Mesendoderm (in vitro differentiated cells): ENCODE measurements at regions not wholly inside any gene's neighbourhood (a gene's known extent, or its start where the extent isn't known, plus 50 kb on each side); places are given as distances from the start of the nearest gene placed in this dataset.

ENCODE experiments used
- DNase-seq: peaks from one replicate; pipeline ENCODE4 v3.0.0; 2013
- H2AK5ac ChIP-seq: 2 replicates; pipeline ENCODE4 v1.6.1; 2013; ENCODE audit warnings: low read length, inconsistent platforms
- H2BK120ac ChIP-seq: 2 replicates; pipeline ENCODE4 v1.6.1; 2013; ENCODE audit warnings: low read depth, mild to moderate bottlenecking, low read length, moderate library complexity, mixed read lengths
- H2BK15ac ChIP-seq: replicated peaks from 2 replicates; pipeline ENCODE4 v1.6.1; 2013; ENCODE audit warnings: low read depth, mild to moderate bottlenecking, moderate library complexity
- H2BK5ac ChIP-seq: 2 replicates; pipeline ENCODE4 v1.6.1; 2013; ENCODE audit warnings: low read length, inconsistent platforms
- H3K18ac ChIP-seq: 2 replicates; pipeline ENCODE4 v1.6.1; 2013; ENCODE audit warnings: mild to moderate bottlenecking, low read length, mixed read lengths
- H3K23ac ChIP-seq: one replicate; pipeline ENCODE4 v1.6.1; 2013; ENCODE audit warnings: low read length
- H3K27ac ChIP-seq: 2 replicates; pipeline ENCODE4 v1.5.1; 2013; ENCODE audit warnings: low read depth, mild to moderate bottlenecking, inconsistent platforms, low read length, moderate library complexity
- H3K27me3 ChIP-seq: 2 replicates; pipeline ENCODE4 v1.6.1; 2013; ENCODE audit warnings: low read length, control low read depth, mild to moderate bottlenecking, inconsistent platforms; ENCODE audit not compliant: insufficient read depth, poor library complexity
- H3K36me3 ChIP-seq: 2 replicates; pipeline ENCODE4 v1.6.1; 2013; ENCODE audit warnings: low read length, inconsistent platforms; ENCODE audit not compliant: control insufficient read depth, insufficient read depth
- H3K4ac ChIP-seq: one replicate; pipeline ENCODE4 v1.6.1; 2013; ENCODE audit warnings: low read depth, mild to moderate bottlenecking, low read length, moderate library complexity
- H3K4me1 ChIP-seq: 2 replicates; pipeline ENCODE4 v1.6.1; 2013; ENCODE audit warnings: low read depth, low read length, inconsistent platforms; ENCODE audit not compliant: control insufficient read depth
- H3K4me2 ChIP-seq: 2 replicates; pipeline ENCODE4 v1.6.1; 2013; ENCODE audit warnings: low read length
- H3K4me3 ChIP-seq: 2 replicates; pipeline ENCODE4 v1.5.1; 2013; ENCODE audit warnings: mild to moderate bottlenecking, low read length
- H3K56ac ChIP-seq: one replicate; pipeline ENCODE4 v1.6.1; 2013; ENCODE audit warnings: low read length
- H3K79me1 ChIP-seq: 2 replicates; pipeline ENCODE4 v1.6.1; 2013; ENCODE audit warnings: low read length, inconsistent platforms
- H3K79me2 ChIP-seq: 2 replicates; pipeline ENCODE4 v1.6.1; 2013; ENCODE audit warnings: mild to moderate bottlenecking, low read length; ENCODE audit not compliant: control insufficient read depth, insufficient read depth
- H3K9ac ChIP-seq: 2 replicates; pipeline ENCODE4 v1.6.1; 2013; ENCODE audit warnings: low read length, inconsistent platforms
- H4K5ac ChIP-seq: one replicate; pipeline ENCODE4 v1.6.1; 2013; ENCODE audit warnings: low read length
- H4K8ac ChIP-seq: one replicate; pipeline ENCODE4 v1.6.1; 2013; ENCODE audit warnings: low read depth, mild to moderate bottlenecking, control low read depth, low read length, moderate library complexity
- WGBS: extraction: QIAGEN DNeasy Blood & Tissue Kit; methylation state at CpG from one replicate; pipeline ENCODE4 v1.1.7; 2013; ENCODE audit warnings: low lambda C conversion rate, missing lambda C conversion rate; ENCODE audit not compliant: insufficient coverage; ENCODE audit errors: extremely low coverage; 5-methylcytosine and 5-hydroxymethylcytosine counted together

- H2BK15ac ChIP-seq = no peak overlapping the region
- no peak overlapping the region for H3K4me3 ChIP-seq
- H3K56ac ChIP-seq = no peak overlapping the region
- H4K5ac ChIP-seq = no peak overlapping the region
- no peak overlapping the region for H3K27ac ChIP-seq
- no peak overlapping the region for H2AK5ac ChIP-seq
- no peak overlapping the region for H2BK5ac ChIP-seq
- no peak overlapping the region for H3K4me2 ChIP-seq
- no peak overlapping the region for H3K4ac ChIP-seq
- H3K79me2 ChIP-seq = no peaks in the 10 kb centered on the region
- H3K4me1 ChIP-seq = no peaks in the 10 kb centered on the region
- no CpG with 5 or more reads among the region's 4 CpGs for WGBS
- H3K18ac ChIP-seq = no peak overlapping the region
- no peak overlapping the region for H3K9ac ChIP-seq
- no peak overlapping the region for H4K8ac ChIP-seq
- no peaks in the 10 kb centered on the region for H3K36me3 ChIP-seq
- no peak overlapping the region for H2BK120ac ChIP-seq
- no peaks in the 10 kb centered on the region for H3K79me1 ChIP-seq
- DNase-seq = no peak
- H3K27me3 ChIP-seq = no peaks in the 10 kb centered on the region
- no peak overlapping the region for H3K23ac ChIP-seq
Measured at GRCh38 chr20:40176098-40176841, 512.8 kb downstream of the MAFB start.

GRCh38 chr20:40175296-40175695, 513.7 kb downstream of the MAFB start:
- H3K9ac ChIP-seq = no peak overlapping the region
- H3K27me3 ChIP-seq = no peaks in the 10 kb centered on the region
- H4K8ac ChIP-seq = no peak overlapping the region
- no peak overlapping the region for H2BK15ac ChIP-seq
- no peak overlapping the region for H4K5ac ChIP-seq
- no peak overlapping the region for H3K4me2 ChIP-seq
- no CpG with 5 or more reads among the region's 1 CpG for WGBS
- no peak overlapping the region for H3K27ac ChIP-seq
- no peak overlapping the region for H3K18ac ChIP-seq
- H3K4me1 ChIP-seq = no peaks in the 10 kb centered on the region
- no peak overlapping the region for H3K4ac ChIP-seq
- H2AK5ac ChIP-seq = no peak overlapping the region
- no peak overlapping the region for H3K4me3 ChIP-seq
- no peaks in the 10 kb centered on the region for H3K79me2 ChIP-seq
- H3K36me3 ChIP-seq = no peaks in the 10 kb centered on the region
- H2BK120ac ChIP-seq = no peak overlapping the region
- no peak overlapping the region for H2BK5ac ChIP-seq
- no peak overlapping the region for H3K23ac ChIP-seq
- no peak overlapping the region for H3K56ac ChIP-seq
- no peak for DNase-seq
- H3K79me1 ChIP-seq = no peaks in the 10 kb centered on the region

- H3K4me2 ChIP-seq = no peak overlapping the region
- no peaks in the 10 kb centered on the region for H3K27me3 ChIP-seq
- no peak overlapping the region for H4K5ac ChIP-seq
- H2BK5ac ChIP-seq = no peak overlapping the region
- no peak overlapping the region for H2BK15ac ChIP-seq
- WGBS = no CpG with 5 or more reads among the region's 5 CpGs
- no peak overlapping the region for H4K8ac ChIP-seq
- H3K4me3 ChIP-seq = no peak overlapping the region
- no peaks in the 10 kb centered on the region for H3K79me1 ChIP-seq
- no peak overlapping the region for H3K27ac ChIP-seq
- no peak for DNase-seq
- no peak overlapping the region for H3K23ac ChIP-seq
- H3K79me2 ChIP-seq = no peaks in the 10 kb centered on the region
- H2AK5ac ChIP-seq = no peak overlapping the region
- no peak overlapping the region for H3K4ac ChIP-seq
- no peak overlapping the region for H3K9ac ChIP-seq
- no peaks in the 10 kb centered on the region for H3K4me1 ChIP-seq
- no peak overlapping the region for H3K18ac ChIP-seq
- H3K56ac ChIP-seq = no peak overlapping the region
- H3K36me3 ChIP-seq = no peaks in the 10 kb centered on the region
- H2BK120ac ChIP-seq = no peak overlapping the region
Measured at GRCh38 chr20:40173872-40174271, 515.2 kb downstream of the MAFB start.

- Histone ChIP-seq H2AK5ac (no peak overlapping the region), H3K27ac (no peak overlapping the region), H3K4me1 (no peaks in the 10 kb centered on the region), H2BK5ac (no peak overlapping the region), H3K79me2 (no peaks in the 10 kb centered on the region), H3K18ac (no peak overlapping the region), H3K56ac (no peak overlapping the region), H3K27me3 (no peaks in the 10 kb centered on the region), H3K4ac (no peak overlapping the region), H3K9ac (no peak overlapping the region), H3K4me3 (no peak overlapping the region), H4K5ac (no peak overlapping the region), H3K23ac (no peak overlapping the region), H3K4me2 (no peak overlapping the region), H3K36me3 (no peaks in the 10 kb centered on the region), H4K8ac (no peak overlapping the region), H2BK15ac (no peak overlapping the region), H3K79me1 (no peaks in the 10 kb centered on the region), H2BK120ac (no peak overlapping the region)
- WGBS = no CpG with 5 or more reads among the region's 2 CpGs
- DNase-seq = no peak
Measured at GRCh38 chr20:40168981-40169620, 519.9 kb downstream of the MAFB start.

GRCh38 chr20:40161391-40161790, 527.6 kb downstream of the MAFB start:
- Histone ChIP-seq H4K5ac (no peak overlapping the region), H3K18ac (no peak overlapping the region), H2BK120ac (no peak overlapping the region), H3K79me2 (no peaks in the 10 kb centered on the region), H3K23ac (no peak overlapping the region), H3K9ac (no peak overlapping the region), H3K4me1 (no peaks in the 10 kb centered on the region), H4K8ac (no peak overlapping the region), H2BK15ac (no peak overlapping the region), H3K4me3 (no peak overlapping the region), H3K4ac (no peak overlapping the region), H3K79me1 (no peaks in the 10 kb centered on the region), H3K4me2 (no peak overlapping the region), H2BK5ac (no peak overlapping the region), H3K27me3 (no peaks in the 10 kb centered on the region), H3K27ac (no peak overlapping the region), H3K36me3 (no peaks in the 10 kb centered on the region), H3K56ac (no peak overlapping the region), H2AK5ac (no peak overlapping the region)
- DNase-seq = no peak
